Type B pancreatic cell (in vitro differentiated cells): ENCODE measurements at regions not wholly inside any gene's neighbourhood (a gene's known extent, or its start where the extent isn't known, plus 50 kb on each side); places are given as distances from the start of the nearest gene placed in this dataset.
"Not testable (repeated sequence)": the region's sequence is repeated elsewhere in the genome, so short reads cannot be mapped to it uniquely, and the experiment has no call there.

ENCODE experiments used
- DNase-seq: peaks from one replicate; pipeline ENCODE4 v3.0.0; 2021; ENCODE audit warnings: mixed read lengths; ENCODE audit not compliant: unreplicated experiment; ENCODE audit errors: extremely low spot score
- H3K27ac Mint-ChIP-seq: 2 replicates; pipeline ENCODE4 v1.8.0; 2021; ENCODE audit warnings: mild to moderate bottlenecking, mixed read lengths
- H3K27me3 Mint-ChIP-seq: 2 replicates; pipeline ENCODE4 v1.8.0; 2021; ENCODE audit warnings: mixed read lengths
- H3K36me3 Mint-ChIP-seq: 2 replicates; pipeline ENCODE4 v1.8.0; 2021; ENCODE audit warnings: mixed read lengths
- H3K4me1 Mint-ChIP-seq: one replicate; pipeline ENCODE4 v1.8.0; 2021; ENCODE audit warnings: mixed read lengths; ENCODE audit not compliant: unreplicated experiment
- H3K4me3 Mint-ChIP-seq: 2 replicates; pipeline ENCODE4 v1.8.0; 2021; ENCODE audit warnings: mild to moderate bottlenecking, mixed read lengths
- H3K9me3 Mint-ChIP-seq: 2 replicates; pipeline ENCODE4 v1.8.0; 2021; ENCODE audit warnings: mixed read lengths
- TF ChIP-seq, protein P1 (sequence below): fragments of 200-600 bp; sonication (generic); conservative IDR thresholded peaks from 2 replicates; pipeline ENCODE4 v1.5.0; 2021; ENCODE audit warnings: antibody characterized with exemption, mild to moderate bottlenecking

DNA sequence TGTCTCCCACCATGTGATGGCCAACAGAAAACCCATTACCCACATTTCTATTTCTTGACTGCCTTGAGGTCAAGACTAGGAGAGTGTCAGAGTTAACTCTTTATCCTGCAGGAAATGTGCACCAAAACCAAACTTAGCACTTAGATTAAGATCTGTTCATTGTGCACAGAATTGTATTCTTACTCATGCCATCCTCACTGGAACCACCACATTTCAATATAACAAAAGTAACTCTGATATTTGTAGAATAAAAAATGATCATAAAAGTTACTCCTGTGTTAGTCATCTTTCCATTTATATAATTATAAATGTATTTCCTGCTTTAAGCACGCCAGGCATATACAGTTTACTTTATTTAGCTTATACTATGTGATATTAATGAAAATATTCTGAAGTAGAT lies 193.0 kb upstream of the DPYD start:
- H3K36me3 Mint-ChIP-seq, result no peaks in the 10 kb centered on the region
- TF ChIP-seq, protein P1, sequence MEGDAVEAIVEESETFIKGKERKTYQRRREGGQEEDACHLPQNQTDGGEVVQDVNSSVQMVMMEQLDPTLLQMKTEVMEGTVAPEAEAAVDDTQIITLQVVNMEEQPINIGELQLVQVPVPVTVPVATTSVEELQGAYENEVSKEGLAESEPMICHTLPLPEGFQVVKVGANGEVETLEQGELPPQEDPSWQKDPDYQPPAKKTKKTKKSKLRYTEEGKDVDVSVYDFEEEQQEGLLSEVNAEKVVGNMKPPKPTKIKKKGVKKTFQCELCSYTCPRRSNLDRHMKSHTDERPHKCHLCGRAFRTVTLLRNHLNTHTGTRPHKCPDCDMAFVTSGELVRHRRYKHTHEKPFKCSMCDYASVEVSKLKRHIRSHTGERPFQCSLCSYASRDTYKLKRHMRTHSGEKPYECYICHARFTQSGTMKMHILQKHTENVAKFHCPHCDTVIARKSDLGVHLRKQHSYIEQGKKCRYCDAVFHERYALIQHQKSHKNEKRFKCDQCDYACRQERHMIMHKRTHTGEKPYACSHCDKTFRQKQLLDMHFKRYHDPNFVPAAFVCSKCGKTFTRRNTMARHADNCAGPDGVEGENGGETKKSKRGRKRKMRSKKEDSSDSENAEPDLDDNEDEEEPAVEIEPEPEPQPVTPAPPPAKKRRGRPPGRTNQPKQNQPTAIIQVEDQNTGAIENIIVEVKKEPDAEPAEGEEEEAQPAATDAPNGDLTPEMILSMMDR, result no peak
- H3K27ac Mint-ChIP-seq, result no peak overlapping the region
- no peaks in the 10 kb centered on the region for H3K9me3 Mint-ChIP-seq
- H3K4me3 Mint-ChIP-seq, result no peak overlapping the region
- no peaks in the 10 kb centered on the region for H3K4me1 Mint-ChIP-seq
- no peak for DNase-seq
- H3K27me3 Mint-ChIP-seq, result peaks cover 9% of the 10 kb centered on the region

DNA sequence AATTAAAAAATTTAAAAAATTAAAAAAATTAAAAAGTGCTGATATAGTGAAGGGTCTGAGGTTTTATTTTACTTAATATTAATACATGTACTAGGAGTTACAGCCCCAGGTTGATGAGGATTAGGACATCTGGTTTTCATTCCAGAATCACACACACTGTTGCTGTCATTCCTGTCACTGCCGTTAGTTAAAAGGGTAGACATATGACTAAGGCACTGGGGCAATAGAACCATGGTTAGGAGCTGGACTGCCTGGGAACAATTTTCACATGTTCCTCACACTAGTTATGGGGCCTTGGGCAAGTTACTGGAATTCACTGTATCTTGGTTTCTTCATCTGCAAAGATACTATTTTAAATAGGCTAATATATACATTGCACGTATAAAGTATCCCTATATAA lies 191.8 kb upstream of the DPYD start:
- Mint-ChIP-seq H3K36me3 (no peaks in the 10 kb centered on the region), H3K4me1 (no peaks in the 10 kb centered on the region), H3K27me3 (peaks cover 13% of the 10 kb centered on the region), H3K9me3 (peaks cover 8% of the 10 kb centered on the region), H3K27ac (no peak overlapping the region), H3K4me3 (no peak overlapping the region)
- DNase-seq, result no peak
- TF ChIP-seq, protein P1, result no peak

DNA sequence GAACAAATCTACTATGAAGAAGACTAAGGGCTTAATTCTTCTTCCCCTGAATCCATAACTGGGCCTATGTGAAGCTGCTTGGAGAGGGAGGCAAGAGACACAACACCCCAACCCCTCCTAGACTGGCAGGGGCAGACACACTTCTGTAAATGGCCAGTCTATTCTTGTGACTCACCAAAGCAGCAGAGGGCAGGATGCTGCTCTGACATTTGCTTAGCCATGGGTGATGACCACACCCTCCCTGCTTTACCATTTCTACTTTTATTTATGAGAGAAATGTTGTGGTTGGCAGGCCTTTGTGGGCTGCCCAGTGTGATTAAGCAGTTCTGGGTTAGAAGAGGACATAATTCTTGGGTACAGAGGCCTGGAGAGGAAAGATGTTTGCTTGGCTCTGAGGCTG lies 189.8 kb upstream of the DPYD start:
- H3K4me3 Mint-ChIP-seq, result no peak overlapping the region
- peaks cover 8% of the 10 kb centered on the region for H3K9me3 Mint-ChIP-seq
- no peak for DNase-seq
- H3K4me1 Mint-ChIP-seq, result no peaks in the 10 kb centered on the region
- no peak overlapping the region for H3K27ac Mint-ChIP-seq
- H3K36me3 Mint-ChIP-seq, result no peaks in the 10 kb centered on the region
- H3K27me3 Mint-ChIP-seq, result peaks cover 13% of the 10 kb centered on the region
- TF ChIP-seq, protein P1, result no peak

DNA sequence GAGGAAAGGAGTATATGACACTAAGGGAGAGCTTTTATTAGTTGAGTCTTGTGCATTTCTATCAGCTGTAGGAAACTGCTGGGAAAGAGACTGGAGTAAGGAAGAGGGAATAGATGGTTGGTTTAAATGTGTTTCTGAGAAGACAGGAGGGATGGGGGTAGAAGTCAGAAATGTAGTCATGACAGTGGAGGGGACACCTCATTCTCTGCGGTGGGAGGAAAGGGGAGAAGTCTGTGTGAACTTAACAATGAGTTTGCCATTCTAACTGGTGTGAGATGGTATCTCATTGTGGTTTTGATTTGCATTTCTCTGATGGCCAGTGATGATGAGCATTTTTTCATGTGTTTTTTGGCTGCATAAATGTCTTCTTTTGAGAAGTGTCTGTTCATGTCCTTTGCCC lies 187.5 kb upstream of the DPYD start:
- DNase-seq, H3K4me3 Mint-ChIP-seq, H3K27ac Mint-ChIP-seq, H3K4me1 Mint-ChIP-seq, H3K9me3 Mint-ChIP-seq, H3K36me3 Mint-ChIP-seq, H3K27me3 Mint-ChIP-seq: not testable (repeated sequence)

DNA sequence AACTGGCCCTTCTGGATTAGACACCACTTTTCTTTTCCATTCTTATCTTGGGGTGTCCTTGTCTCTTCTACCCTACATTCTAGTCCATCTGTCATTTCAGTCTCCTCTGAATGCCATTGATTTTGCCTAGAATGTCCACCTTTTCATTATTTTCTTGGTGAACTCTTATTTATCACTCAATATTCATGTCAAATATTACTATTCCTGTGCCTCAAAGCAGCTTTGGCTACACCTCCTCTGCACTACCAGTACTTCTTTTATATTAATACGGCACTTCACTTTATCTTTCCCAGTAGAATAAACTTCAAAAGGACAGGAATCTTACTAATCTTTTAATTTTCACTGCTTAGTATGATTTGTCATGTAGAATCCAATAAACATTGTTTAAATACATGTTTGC lies 186.4 kb upstream of the DPYD start:
- H3K27ac Mint-ChIP-seq, result no peak overlapping the region
- H3K9me3 Mint-ChIP-seq, result peaks cover 8% of the 10 kb centered on the region
- no peaks in the 10 kb centered on the region for H3K4me1 Mint-ChIP-seq
- TF ChIP-seq, protein P1, result no peak
- peaks cover 4% of the 10 kb centered on the region for H3K27me3 Mint-ChIP-seq
- no peak for DNase-seq
- no peak overlapping the region for H3K4me3 Mint-ChIP-seq
- H3K36me3 Mint-ChIP-seq, result no peaks in the 10 kb centered on the region

DNA sequence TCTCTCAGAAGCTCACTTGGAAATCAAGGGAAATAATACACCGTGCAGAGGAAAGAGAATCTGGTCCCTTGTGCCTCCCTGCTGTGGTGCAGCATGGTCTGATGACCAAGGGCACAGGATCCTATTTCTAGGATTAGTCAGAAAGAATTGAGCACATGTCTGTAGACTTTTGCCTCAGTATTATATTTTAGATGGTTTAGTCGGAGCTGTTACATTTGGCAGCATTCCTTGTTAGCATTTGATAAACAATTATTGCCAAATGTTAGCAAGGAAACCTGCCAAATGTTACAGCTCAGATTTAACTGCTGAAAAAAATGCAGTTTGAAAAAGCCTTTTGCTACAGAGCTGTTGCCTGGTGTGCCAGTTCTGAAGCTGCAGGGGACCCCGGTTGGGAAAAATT lies 183.5 kb upstream of the DPYD start:
- H3K4me3 Mint-ChIP-seq, result no peak overlapping the region
- peaks cover 4% of the 10 kb centered on the region for H3K27me3 Mint-ChIP-seq
- H3K9me3 Mint-ChIP-seq, result peaks cover 8% of the 10 kb centered on the region
- no peak overlapping the region for H3K27ac Mint-ChIP-seq
- TF ChIP-seq, protein P1, result no peak
- H3K36me3 Mint-ChIP-seq, result no peaks in the 10 kb centered on the region
- no peak for DNase-seq
- no peaks in the 10 kb centered on the region for H3K4me1 Mint-ChIP-seq
